T-helper 17 cell (primary cell): ENCODE measurements at regions not wholly inside any gene's neighbourhood (a gene's known extent, or its start where the extent isn't known, plus 50 kb on each side); places are given as distances from the start of the nearest gene placed in this dataset.

Source experiments
- ATAC-seq: fragments of 150-1000 bp; cut with Tn5 transposase; 2 replicates; pipeline ENCODE4 v1.10.0; 2021; ENCODE audit warnings: mild to moderate bottlenecking, moderate library complexity
- DNase-seq, 3 donors: peaks; one replicate each; pipeline versions ENCODE4 v3.0.0 to v3.0.0-alpha.2; 2020 to 2021
- H3K9me3 ChIP-seq: one replicate; pipeline ENCODE4 v1.7.0; 2013; ENCODE audit warnings: low read length, mild to moderate bottlenecking; ENCODE audit not compliant: control insufficient read depth, poor library complexity, severe bottlenecking
- H3K27ac Mint-ChIP-seq: one replicate; pipeline ENCODE4 v1.8.0; 2022; ENCODE audit warnings: mild to moderate bottlenecking, moderate library complexity, mixed read lengths
- H3K27me3 Mint-ChIP-seq: one replicate; pipeline ENCODE4 v1.8.0; 2022; ENCODE audit warnings: mixed read lengths
- H3K36me3 Mint-ChIP-seq: one replicate; pipeline ENCODE4 v1.8.0; 2022; ENCODE audit warnings: low read depth, mixed read lengths
- H3K4me1 Mint-ChIP-seq: one replicate; pipeline ENCODE4 v1.8.0; 2022; ENCODE audit warnings: mild to moderate bottlenecking, mixed read lengths
- H3K4me3 Mint-ChIP-seq: one replicate; pipeline ENCODE4 v1.8.0; 2022; ENCODE audit warnings: mild to moderate bottlenecking, moderate library complexity, mixed read lengths

DNA sequence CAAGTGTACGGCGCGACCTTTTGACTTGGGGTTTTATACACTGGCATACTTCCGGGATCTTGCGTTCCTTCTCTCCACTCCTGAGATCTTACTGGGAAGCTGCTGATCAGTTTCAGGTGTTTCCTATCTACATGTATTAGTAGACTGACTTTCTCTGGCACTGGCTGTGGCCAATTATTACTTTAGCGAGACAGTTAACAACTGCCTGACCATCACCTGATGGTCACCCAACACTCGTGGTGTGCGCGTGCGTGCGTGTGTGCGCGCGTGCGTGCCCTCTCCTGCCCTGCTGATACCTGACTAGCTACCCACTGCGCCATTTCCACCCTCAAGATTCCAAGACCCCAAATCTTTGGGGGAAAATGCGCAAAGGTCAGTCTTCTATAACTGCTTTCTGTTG lies 249.9 kb downstream of the AEBP2 start:
- no peak for ATAC-seq
- no peaks in the 10 kb centered on the region for H3K4me1 Mint-ChIP-seq
- no peak overlapping the region for H3K4me3 Mint-ChIP-seq
- no peaks in the 10 kb centered on the region for H3K9me3 ChIP-seq
- no peak for DNase-seq
- H3K36me3 Mint-ChIP-seq = no peaks in the 10 kb centered on the region
- peaks cover 4% of the 10 kb centered on the region for H3K27me3 Mint-ChIP-seq
- no peak overlapping the region for H3K27ac Mint-ChIP-seq

DNA sequence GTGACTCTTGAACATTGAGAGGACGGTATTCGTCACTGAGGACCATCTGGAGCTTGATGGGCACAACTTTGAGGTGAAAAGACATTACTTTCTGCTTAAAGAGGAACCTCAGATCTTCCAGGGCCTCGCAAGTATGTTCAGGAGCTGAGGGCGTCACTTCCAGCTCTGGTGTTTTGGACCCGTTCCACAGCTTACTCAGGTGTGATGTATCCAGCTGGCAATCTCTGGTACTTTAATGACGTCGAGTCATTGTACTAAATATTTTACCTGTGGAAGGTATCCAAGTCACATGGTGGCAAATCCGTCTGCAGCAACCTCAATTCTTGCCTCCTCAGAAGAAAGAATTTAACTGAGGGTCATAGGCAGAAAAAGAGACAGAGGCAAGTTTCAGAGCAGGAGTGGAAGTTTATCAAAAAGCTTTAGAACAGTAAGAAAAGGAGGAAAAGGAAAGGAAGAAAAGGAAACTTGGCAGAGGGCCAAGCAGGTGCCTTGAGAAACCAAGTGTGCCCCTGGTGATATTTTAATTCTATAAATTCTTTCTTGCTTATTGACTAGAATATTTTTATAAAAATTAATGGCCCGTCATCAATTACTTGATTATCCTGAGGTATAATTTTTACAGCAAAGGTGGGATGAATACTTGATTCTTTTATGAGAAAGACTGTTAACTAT lies 250.6 kb downstream of the AEBP2 start:
- Mint-ChIP-seq H3K27me3 (peaks cover 4% of the 10 kb centered on the region), H3K27ac (no peak overlapping the region), H3K4me1 (peaks cover 5% of the 10 kb centered on the region), H3K36me3 (no peaks in the 10 kb centered on the region), H3K4me3 (no peak overlapping the region)
- DNase-seq (no peak), ATAC-seq (no peak)
- H3K9me3 ChIP-seq = no peaks in the 10 kb centered on the region

DNA sequence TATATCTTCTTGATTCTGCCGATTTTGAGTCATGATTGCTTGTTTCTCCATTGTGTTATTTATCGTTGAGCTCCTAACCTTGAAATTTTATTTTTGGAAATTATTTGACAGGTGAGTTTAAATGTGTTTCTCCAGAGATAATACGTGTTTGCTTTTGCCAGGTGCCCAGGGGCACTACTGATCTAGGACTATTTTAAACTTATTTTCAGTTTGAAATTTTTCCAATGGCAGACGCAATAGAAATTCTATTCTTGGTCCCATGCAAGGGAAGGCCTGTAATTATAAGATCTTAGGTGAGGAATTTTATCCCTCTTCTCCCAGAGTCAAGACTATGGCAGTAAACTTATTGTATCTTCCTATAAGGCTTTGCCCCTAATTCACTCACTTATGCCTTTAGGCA lies 252.8 kb downstream of the AEBP2 start:
- ATAC-seq (no peak), DNase-seq (no peak)
- Mint-ChIP-seq H3K27me3 (peaks cover 4% of the 10 kb centered on the region), H3K4me3 (no peak overlapping the region), H3K27ac (no peak overlapping the region), H3K4me1 (peaks cover 16% of the 10 kb centered on the region), H3K36me3 (no peaks in the 10 kb centered on the region)
- no peaks in the 10 kb centered on the region for H3K9me3 ChIP-seq

DNA sequence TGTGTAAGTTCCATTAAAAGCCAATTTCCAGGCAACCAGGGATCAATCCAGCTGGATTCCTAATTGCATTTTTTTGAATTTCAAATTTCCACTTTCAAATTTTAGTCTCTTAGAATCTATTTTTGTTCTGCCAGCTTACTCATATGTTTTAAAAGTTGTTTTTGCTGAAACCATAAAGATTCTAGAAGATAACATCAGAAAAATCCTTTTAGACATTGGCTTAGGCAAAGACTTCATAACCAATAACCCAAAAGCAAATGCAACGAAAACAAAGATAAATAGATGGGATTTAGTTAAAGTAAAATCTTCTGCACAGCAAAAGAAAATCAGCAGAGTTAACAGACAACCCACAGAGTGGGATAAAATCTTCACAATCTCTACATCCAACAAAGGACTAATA lies 253.3 kb downstream of the AEBP2 start:
- ATAC-seq (no peak), DNase-seq (no peak)
- Mint-ChIP-seq H3K4me1 (peaks cover 16% of the 10 kb centered on the region), H3K36me3 (no peaks in the 10 kb centered on the region), H3K27ac (no peak overlapping the region), H3K4me3 (no peak overlapping the region), H3K27me3 (peaks cover 4% of the 10 kb centered on the region)
- no peaks in the 10 kb centered on the region for H3K9me3 ChIP-seq

DNA sequence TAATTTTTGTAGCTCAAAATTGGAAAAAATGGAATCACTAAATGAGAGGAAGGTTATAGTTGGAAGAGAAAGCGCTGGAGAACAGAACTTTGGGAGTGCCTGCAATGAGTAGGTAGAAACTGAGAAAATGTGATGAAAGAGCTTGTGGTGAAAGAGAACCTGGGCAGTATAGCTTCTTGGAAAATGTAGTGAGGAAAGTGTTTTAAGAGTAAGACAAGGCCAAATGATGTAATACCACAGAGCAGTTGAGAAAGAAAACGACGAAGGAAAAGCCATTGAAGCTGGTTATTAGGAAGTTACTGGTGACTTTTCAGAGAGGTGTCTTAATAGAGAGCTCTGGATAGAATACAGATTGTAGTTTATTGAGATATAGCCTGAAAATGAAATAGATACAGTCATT lies 255.3 kb downstream of the AEBP2 start:
- no peak overlapping the region for H3K4me3 Mint-ChIP-seq
- DNase-seq (no peak), ATAC-seq (no peak)
- H3K27ac Mint-ChIP-seq = peak overlapping the region; percentile 62
- H3K36me3 Mint-ChIP-seq = no peaks in the 10 kb centered on the region
- H3K4me1 Mint-ChIP-seq = peaks cover 16% of the 10 kb centered on the region
- H3K9me3 ChIP-seq = no peaks in the 10 kb centered on the region
- H3K27me3 Mint-ChIP-seq = peaks cover 4% of the 10 kb centered on the region

DNA sequence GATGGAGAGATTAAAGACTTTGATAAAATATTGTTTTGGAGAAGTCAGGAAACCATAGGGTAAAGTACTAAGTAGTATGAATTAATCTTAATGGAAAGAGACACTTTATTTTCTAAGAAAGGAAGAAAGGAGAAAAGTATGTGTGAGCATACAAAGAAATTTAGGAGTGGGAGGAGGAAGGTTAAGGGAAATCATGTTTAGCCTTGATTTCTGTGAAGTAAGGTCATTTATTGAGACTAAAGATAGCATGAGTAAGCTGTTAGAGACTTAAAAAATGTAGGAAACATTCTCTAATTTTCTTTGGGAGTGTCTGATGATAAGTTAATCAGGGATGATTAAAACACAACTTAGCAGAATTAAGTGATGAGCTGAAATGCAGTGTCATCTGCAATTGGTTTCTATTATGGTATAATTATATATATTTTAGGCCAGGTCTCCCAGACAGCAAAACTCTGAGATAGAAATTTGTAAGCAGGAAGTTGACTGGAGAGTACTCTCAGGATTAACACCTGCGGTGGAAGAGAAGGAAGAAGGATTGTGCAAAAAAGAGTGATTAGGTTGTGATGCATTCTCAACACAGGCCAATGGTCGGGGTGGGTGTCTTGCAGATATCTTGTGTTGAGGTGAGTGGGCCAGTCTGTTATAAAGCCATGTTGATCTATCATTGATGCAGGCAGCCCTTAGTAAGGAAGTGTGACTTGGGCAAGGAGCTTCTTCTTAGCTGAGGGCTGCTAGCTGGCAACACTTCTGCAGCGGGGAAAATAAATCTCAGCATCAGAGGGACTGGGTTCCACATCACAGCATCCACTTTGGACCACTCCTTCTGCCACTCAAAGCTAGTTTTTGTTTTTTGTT lies 256.2 kb downstream of the AEBP2 start:
- no peak for DNase-seq
- no peaks in the 10 kb centered on the region for H3K9me3 ChIP-seq
- Mint-ChIP-seq H3K27ac (peak overlapping the region; percentile 62), H3K27me3 (peaks cover 4% of the 10 kb centered on the region), H3K36me3 (no peaks in the 10 kb centered on the region), H3K4me3 (no peak overlapping the region), H3K4me1 (peaks cover 16% of the 10 kb centered on the region)
- ATAC-seq = no peak

DNA sequence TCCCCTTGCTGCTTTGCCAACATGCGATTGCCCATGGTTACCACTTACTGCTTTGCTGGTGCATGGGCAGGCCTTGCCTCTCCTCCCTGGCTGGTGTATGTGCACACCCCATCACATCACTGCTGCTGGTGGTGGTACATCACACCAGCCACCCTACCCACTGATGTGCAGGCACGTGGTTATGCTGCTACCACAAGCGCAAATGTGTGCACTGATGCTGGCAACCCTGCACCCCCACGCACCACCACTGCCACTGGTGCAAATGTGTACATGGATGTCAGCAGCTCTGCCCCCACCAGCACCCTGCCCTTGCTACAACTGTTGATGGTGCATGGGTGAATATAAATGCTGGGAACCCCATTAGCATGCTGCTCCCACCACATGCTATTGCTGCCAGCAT lies 261.7 kb downstream of the AEBP2 start:
- ATAC-seq = no peak
- Mint-ChIP-seq H3K27ac (no peak overlapping the region), H3K4me1 (peaks cover 2% of the 10 kb centered on the region), H3K36me3 (no peaks in the 10 kb centered on the region), H3K27me3 (no peaks in the 10 kb centered on the region), H3K4me3 (no peak overlapping the region)
- H3K9me3 ChIP-seq = peaks cover 3% of the 10 kb centered on the region
- no peak for DNase-seq

DNA sequence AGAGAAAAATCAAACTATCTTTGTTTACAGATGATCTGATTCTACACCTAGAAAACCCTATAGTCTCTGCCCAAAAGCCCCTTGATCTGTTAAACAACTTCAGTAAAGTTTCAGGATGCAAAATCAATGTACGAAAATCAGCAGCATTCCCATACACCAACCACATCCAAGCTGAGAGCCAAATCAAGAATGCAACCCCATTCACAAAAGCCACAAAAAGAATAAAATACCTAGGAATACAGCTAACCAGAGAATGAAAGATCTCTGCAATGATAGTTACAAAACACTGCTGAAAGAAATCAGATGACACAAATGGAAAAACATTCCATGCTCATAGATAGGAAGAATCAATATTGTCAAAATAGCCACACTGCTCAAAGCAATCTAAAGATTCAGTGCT lies 265.7 kb downstream of the AEBP2 start:
- Mint-ChIP-seq H3K27me3 (no peaks in the 10 kb centered on the region), H3K27ac (no peak overlapping the region), H3K36me3 (no peaks in the 10 kb centered on the region), H3K4me1 (no peaks in the 10 kb centered on the region), H3K4me3 (no peak overlapping the region)
- DNase-seq (no peak), ATAC-seq (no peak)
- peaks cover 3% of the 10 kb centered on the region for H3K9me3 ChIP-seq

DNA sequence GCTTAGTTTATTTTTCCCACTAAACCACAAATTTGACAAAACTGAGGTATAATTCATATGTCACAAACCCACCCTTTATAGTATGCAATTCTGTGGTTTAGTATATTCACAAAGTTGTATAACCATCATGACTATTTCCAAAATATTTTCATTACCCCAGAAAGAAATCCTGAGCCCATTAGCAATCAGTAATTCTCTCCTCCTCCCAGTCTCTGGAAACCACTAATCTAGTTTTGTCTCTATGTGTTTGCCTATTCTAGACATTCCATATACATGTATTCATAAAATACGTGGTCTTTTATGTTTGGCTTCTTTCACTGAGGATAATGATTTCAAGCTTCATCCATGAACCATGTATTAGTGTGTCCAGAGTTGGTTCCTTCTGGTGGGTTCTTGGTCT lies 267.6 kb downstream of the AEBP2 start:
- DNase-seq (no peak), ATAC-seq (no peak)
- H3K27me3 Mint-ChIP-seq = no peaks in the 10 kb centered on the region
- no peaks in the 10 kb centered on the region for H3K4me1 Mint-ChIP-seq
- no peak overlapping the region for H3K4me3 Mint-ChIP-seq
- H3K27ac Mint-ChIP-seq = no peak overlapping the region
- H3K9me3 ChIP-seq = peaks cover 3% of the 10 kb centered on the region
- H3K36me3 Mint-ChIP-seq = no peaks in the 10 kb centered on the region

DNA sequence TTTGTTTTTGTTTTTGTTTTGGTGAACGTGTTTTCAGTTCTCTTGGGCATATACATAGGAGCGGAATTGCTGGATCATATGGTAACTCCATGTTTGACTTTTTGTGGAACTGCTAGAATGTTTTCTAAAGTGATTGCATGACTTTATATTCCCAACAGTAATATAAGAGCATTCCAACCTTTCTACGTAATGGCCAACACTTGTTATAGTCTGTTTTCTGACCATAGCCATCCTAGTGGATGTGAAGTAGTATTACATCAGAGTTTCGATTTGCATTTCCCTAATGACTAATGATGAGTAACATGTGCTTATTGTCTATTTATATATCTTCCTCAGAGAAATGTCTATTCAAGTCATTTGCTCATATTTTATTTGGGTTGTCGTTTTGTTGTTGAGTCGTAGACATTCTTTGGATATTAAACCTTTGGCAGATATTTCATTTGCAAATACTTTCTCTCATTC lies 268.7 kb downstream of the AEBP2 start:
- H3K9me3 ChIP-seq = no peaks in the 10 kb centered on the region
- DNase-seq = no peak
- Mint-ChIP-seq H3K27me3 (no peaks in the 10 kb centered on the region), H3K27ac (no peak overlapping the region), H3K4me1 (no peaks in the 10 kb centered on the region), H3K4me3 (no peak overlapping the region), H3K36me3 (no peaks in the 10 kb centered on the region)
- no peak for ATAC-seq

DNA sequence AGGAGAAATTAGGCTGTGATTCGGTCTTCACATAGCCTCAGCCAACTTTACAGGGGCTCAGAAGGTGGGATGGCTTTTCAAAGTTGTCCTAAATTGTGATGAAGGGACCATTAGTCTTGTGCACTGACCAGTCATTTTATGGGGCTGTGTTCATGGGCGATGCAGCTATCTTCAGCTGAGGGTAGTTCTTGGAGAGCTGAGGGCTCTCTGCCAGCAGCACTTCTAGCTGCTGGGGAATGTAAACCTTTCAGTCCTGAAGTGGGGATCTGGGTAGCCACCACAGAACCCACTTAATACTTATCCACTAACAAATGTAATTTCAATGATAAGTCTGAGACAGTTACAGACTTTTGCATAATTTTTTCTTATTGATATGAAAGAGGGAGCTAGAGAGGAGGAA lies 270.6 kb downstream of the AEBP2 start:
- DNase-seq = no peak
- no peak overlapping the region for H3K27ac Mint-ChIP-seq
- H3K4me3 Mint-ChIP-seq = no peak overlapping the region
- no peaks in the 10 kb centered on the region for H3K9me3 ChIP-seq
- H3K27me3 Mint-ChIP-seq = no peaks in the 10 kb centered on the region
- H3K36me3 Mint-ChIP-seq = no peaks in the 10 kb centered on the region
- H3K4me1 Mint-ChIP-seq = no peaks in the 10 kb centered on the region
- no peak for ATAC-seq

DNA sequence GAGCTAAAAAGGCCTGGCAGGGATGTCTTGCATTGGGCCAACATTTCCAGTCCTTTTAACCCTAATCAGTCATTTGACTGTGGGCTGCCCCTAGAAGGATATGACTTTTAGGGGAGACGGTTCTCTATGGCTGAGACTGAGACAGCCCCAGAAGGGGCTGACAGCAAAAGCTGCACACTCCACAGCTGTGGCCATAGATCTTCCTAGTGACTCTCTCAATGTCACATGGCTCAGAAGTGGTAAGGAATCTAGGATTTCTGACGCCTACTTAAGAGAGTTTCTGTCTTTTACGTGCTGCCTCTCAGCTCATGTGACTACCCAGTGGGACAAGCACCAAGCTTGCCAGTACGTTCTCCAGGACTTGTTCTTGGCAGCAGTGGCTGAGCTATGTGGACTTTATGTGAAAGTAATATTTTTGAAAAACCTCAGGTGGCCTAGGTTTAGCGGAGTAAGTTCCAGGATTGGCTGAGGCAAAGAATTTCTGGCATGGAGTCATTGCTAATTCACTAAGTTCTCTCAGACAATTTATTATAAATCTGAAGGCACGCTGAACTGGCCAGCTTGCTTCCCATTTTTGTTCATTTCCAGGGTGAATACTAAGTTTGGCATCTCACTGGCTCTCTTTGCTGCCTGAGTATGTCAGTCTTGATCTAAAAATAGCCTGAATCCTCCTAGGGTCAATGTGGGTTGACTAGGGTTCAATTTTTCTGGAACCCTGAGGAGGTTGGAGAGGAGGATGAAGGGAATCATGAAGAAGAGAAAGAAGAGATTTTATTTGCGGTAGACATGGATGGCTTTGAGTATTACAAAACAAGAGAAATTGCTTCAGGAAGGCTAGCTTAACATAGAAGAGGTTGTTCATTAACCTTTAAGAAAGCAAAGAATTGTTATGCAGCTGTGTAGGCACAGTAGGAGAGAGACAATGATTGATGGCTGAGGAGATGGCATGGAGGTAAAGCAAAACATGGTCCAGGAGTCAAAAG lies 271.8 kb downstream of the AEBP2 start:
- ATAC-seq (no peak), DNase-seq (no peak)
- Mint-ChIP-seq H3K36me3 (no peaks in the 10 kb centered on the region), H3K4me3 (no peak overlapping the region), H3K27ac (no peak overlapping the region), H3K27me3 (no peaks in the 10 kb centered on the region), H3K4me1 (no peaks in the 10 kb centered on the region)
- no peaks in the 10 kb centered on the region for H3K9me3 ChIP-seq

DNA sequence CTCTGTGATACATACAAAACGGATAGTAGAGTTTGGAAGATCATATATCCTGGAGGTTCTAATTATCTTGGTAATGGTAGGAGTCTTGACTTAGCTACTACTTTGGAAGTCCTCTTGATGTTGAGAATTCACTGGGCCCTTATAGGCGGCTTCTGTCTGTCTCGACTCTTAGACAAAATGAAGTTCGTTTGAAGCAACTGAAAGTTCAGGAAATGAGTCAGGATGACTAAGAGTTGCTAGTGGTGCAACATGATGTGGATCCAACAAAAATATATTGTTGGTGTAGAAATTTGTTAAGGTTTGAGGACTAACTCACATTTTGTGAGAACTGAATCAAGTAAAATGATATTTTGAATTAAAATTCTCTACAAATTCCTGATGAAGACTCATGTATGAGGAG lies 272.7 kb downstream of the AEBP2 start:
- no peak for DNase-seq

More for the DNA sequence above, 272.7 kb downstream of the AEBP2 start:
- H3K4me1 Mint-ChIP-seq = no peaks in the 10 kb centered on the region
- no peak for ATAC-seq
- no peak overlapping the region for H3K4me3 Mint-ChIP-seq
- H3K9me3 ChIP-seq = no peaks in the 10 kb centered on the region
- H3K27ac Mint-ChIP-seq = no peak overlapping the region
- H3K36me3 Mint-ChIP-seq = no peaks in the 10 kb centered on the region
- no peaks in the 10 kb centered on the region for H3K27me3 Mint-ChIP-seq
